Epithelial cell of esophagus (primary cell): ENCODE measurements at regions not wholly inside any gene's neighbourhood (a gene's known extent, or its start where the extent isn't known, plus 50 kb on each side); places are given as distances from the start of the nearest gene placed in this dataset.
"Not testable (repeated sequence)": the region's sequence is repeated elsewhere in the genome, so short reads cannot be mapped to it uniquely, and the experiment has no call there.

Source experiments
- DNase-seq: peaks from one replicate; pipeline ENCODE4 v3.0.0; 2010; ENCODE audit warnings: low read depth
- H3K4me3 ChIP-seq: 2 replicates; pipeline ENCODE4 v1.5.1; 2011; ENCODE audit warnings: mild to moderate bottlenecking, low read length, control low read depth
- CTCF ChIP-seq: IDR thresholded peaks from 2 replicates; pipeline ENCODE4 v1.5.1; 2011; ENCODE audit warnings: low read depth, mild to moderate bottlenecking, low read length, control low read depth, inconsistent platforms; ENCODE audit not compliant: insufficient read depth; ENCODE audit errors: missing control alignments

- no peak for DNase-seq
- no peak for TF ChIP-seq CTCF
- no peak overlapping the region for H3K4me3 ChIP-seq
Observed at GRCh38 chr15:47900751-47901150, 183.4 kb downstream of the SEMA6D start.

GRCh38 chr15:47903368-47903767 is 186.1 kb downstream of the SEMA6D start:
- DNase-seq: no peak
- H3K4me3 ChIP-seq: no peak overlapping the region
- no peak for TF ChIP-seq CTCF

GRCh38 chr15:47908486-47908885 is 191.2 kb downstream of the SEMA6D start:
- DNase-seq: no peak
- TF ChIP-seq CTCF: no peak

GRCh38 chr15:47908950-47909670 is 191.8 kb downstream of the SEMA6D start:
- DNase-seq: peak; percentile 40
- no peak overlapping the region for H3K4me3 ChIP-seq
- no peak for TF ChIP-seq CTCF

More at GRCh38 chr15:47908486-47908885, 191.2 kb downstream of the SEMA6D start:
- no peak overlapping the region for H3K4me3 ChIP-seq

- TF ChIP-seq CTCF: peak; percentile 3
Observed at GRCh38 chr15:47912910-47913309, 195.6 kb downstream of the SEMA6D start.

GRCh38 chr15:47917881-47918280 is 200.6 kb downstream of the SEMA6D start:
- no peak for TF ChIP-seq CTCF

More at GRCh38 chr15:47912910-47913309, 195.6 kb downstream of the SEMA6D start:
- not testable (repeated sequence) for H3K4me3 ChIP-seq
- DNase-seq: peak; percentile 4

GRCh38 chr15:47918877-47919276 is 201.6 kb downstream of the SEMA6D start:
- H3K4me3 ChIP-seq: no peak overlapping the region
- TF ChIP-seq CTCF: no peak
- no peak for DNase-seq

More at GRCh38 chr15:47917881-47918280, 200.6 kb downstream of the SEMA6D start:
- DNase-seq: peak; percentile 6
- H3K4me3 ChIP-seq: no peak overlapping the region
